ENCODE measurements at regions not wholly inside any gene's neighbourhood (a gene's known extent, or its start where the extent isn't known, plus 50 kb on each side); places are given as distances from the start of the nearest gene placed in this dataset.

DNA sequence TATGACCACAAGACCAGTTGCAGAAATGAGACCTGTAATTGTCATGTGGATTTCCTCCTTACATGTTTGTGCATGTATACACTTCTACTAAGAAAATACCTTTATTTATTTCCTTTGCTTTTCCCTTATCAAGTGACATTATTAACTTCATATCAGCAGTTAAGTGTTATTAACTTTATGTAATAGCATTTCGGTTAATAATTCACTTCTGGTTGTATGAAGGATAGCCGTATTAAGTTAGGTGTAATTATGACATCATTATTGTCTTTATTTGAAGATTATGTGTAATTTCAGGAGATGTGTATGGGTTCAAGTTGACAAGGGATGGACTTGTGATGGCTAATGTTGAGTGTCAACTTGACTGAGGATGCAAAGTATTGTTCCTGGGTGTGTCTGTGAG is 881.2 kb upstream of the ATXN8OS start:
- no peak for TF ChIP-seq EZH2 (IDR thresholded peaks at IDR 0.05)
- TF ChIP-seq POLR2AphosphoS5 (IDR thresholded peaks at IDR 0.05; ENCODE audit: borderline replicate concordance, low read depth, low read length): no peak

All from SK-N-MC (cell line).